ENCODE measurements at regions not wholly inside any gene's neighbourhood (a gene's known extent, or its start where the extent isn't known, plus 50 kb on each side); places are given as distances from the start of the nearest gene placed in this dataset.
"Not testable (repeated sequence)": the region's sequence is repeated elsewhere in the genome, so short reads cannot be mapped to it uniquely, and the experiment has no call there.

DNA sequence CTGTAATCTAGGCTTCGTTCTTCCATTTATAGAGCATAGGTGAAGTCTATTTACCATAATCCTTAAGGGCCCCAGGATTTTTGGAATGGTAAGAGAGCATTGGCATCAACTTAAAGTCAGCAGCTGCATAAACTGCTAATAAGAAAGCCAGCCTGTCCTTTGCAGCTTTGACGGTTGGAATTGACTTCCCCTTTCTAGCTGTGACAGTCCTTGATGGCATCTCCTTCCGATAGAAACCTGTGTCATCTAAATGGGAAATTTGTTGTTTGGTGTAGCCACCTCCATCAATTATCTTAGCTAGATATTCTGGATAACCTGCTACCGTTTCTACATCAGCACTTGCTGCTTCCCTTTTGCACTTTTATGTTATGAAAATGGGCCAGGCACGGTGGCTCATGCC lies 58.0 kb upstream of the GLYATL1B start:
- BruUV-seq (replicated peaks): no TSS peak
- POLR2A ChIA-PET (ENCODE audit: unreplicated experiment): no interaction called here
- H3K27ac ChIP-seq: no peak overlapping the region
- CTCF ChIA-PET: no interaction called here
- H3F3A ChIP-seq (ENCODE audit: insufficient read depth, low read depth): no peaks in the 10 kb centered on the region
- TF ChIP-seq, protein P1, sequence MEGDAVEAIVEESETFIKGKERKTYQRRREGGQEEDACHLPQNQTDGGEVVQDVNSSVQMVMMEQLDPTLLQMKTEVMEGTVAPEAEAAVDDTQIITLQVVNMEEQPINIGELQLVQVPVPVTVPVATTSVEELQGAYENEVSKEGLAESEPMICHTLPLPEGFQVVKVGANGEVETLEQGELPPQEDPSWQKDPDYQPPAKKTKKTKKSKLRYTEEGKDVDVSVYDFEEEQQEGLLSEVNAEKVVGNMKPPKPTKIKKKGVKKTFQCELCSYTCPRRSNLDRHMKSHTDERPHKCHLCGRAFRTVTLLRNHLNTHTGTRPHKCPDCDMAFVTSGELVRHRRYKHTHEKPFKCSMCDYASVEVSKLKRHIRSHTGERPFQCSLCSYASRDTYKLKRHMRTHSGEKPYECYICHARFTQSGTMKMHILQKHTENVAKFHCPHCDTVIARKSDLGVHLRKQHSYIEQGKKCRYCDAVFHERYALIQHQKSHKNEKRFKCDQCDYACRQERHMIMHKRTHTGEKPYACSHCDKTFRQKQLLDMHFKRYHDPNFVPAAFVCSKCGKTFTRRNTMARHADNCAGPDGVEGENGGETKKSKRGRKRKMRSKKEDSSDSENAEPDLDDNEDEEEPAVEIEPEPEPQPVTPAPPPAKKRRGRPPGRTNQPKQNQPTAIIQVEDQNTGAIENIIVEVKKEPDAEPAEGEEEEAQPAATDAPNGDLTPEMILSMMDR (conservative IDR thresholded peaks at IDR 0.05): no peak
- TF ChIP-seq EZH2 (IDR thresholded peaks at IDR 0.05; ENCODE audit: low read depth): no peak
- H3K36me3 ChIP-seq (ENCODE audit: low read depth): no peaks in the 10 kb centered on the region
- H2AFZ ChIP-seq: no peak overlapping the region
- intact Hi-C loops (cut with micrococcal nuclease; ENCODE audit: unreplicated experiment): no loop called here
- no peaks in the 10 kb centered on the region for H3K9me3 ChIP-seq (ENCODE audit: insufficient read depth, low read depth)
- H3K4me3 ChIP-seq: no peak overlapping the region
- H4K20me1 ChIP-seq (ENCODE audit: insufficient read depth): no peaks in the 10 kb centered on the region
- DNase-seq: no peak
- H3K4me1 ChIP-seq (replicated peaks; ENCODE audit: insufficient read depth): no peaks in the 10 kb centered on the region
- H3K4me2 ChIP-seq: no peak overlapping the region
- H3K79me2 ChIP-seq (ENCODE audit: low read depth): no peaks in the 10 kb centered on the region
- peaks cover 44% of the 10 kb centered on the region; the same call in 1 of the 2 replicates for H3K27me3 ChIP-seq (ENCODE audit: insufficient read depth, low read depth)
- no peaks in the 10 kb centered on the region for H3K9me2 ChIP-seq (ENCODE audit: insufficient read depth)

DNA sequence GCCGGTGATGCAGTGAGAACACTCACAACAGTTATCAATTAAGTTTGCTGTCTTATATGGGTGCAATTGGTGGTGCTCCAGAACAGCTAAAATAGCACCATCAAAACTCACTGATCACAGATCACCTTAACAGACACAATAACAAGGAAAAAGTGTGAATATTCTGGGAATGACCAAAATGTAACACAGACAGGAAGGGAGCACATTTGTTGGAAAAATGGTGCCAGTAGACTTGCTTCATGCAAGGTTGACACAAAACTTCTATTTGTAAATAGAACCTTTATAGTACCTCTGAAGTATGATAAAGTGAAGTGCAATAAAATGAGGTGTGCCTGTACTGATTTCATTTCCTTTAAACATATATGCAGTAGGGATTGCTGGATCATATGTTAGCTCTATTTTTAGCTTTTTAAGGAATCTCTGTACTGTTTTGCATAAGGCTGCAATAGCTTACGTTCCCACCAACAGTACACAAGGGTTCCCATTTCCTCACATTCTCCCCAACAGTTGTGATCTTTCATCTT lies 56.7 kb upstream of the GLYATL1B start:
- Histone ChIP-seq H3K27ac (no peak overlapping the region), H3K36me3 (ENCODE audit: low read depth) (no peaks in the 10 kb centered on the region), H3K4me1 (replicated peaks; ENCODE audit: insufficient read depth) (no peaks in the 10 kb centered on the region), H3K4me2 (no peak overlapping the region), H3F3A (ENCODE audit: insufficient read depth, low read depth) (no peaks in the 10 kb centered on the region), H3K9me2 (ENCODE audit: insufficient read depth) (no peaks in the 10 kb centered on the region), H3K79me2 (ENCODE audit: low read depth) (no peaks in the 10 kb centered on the region), H3K9me3 (ENCODE audit: insufficient read depth, low read depth) (no peaks in the 10 kb centered on the region), H2AFZ (no peak overlapping the region), H4K20me1 (ENCODE audit: insufficient read depth) (no peaks in the 10 kb centered on the region), H3K27me3 (ENCODE audit: insufficient read depth, low read depth) (peaks cover 31% of the 10 kb centered on the region; the same call in 1 of the 2 replicates), H3K4me3 (no peak overlapping the region)
- no peak for DNase-seq
- intact Hi-C loops (cut with micrococcal nuclease; ENCODE audit: unreplicated experiment): no loop called here
- no TSS peak for BruUV-seq (replicated peaks)
- POLR2A ChIA-PET (ENCODE audit: unreplicated experiment): no interaction called here
- CTCF ChIA-PET: no interaction called here
- TF ChIP-seq, protein P1 (conservative IDR thresholded peaks at IDR 0.05): no peak
- no peak for TF ChIP-seq EZH2 (IDR thresholded peaks at IDR 0.05; ENCODE audit: low read depth)

DNA sequence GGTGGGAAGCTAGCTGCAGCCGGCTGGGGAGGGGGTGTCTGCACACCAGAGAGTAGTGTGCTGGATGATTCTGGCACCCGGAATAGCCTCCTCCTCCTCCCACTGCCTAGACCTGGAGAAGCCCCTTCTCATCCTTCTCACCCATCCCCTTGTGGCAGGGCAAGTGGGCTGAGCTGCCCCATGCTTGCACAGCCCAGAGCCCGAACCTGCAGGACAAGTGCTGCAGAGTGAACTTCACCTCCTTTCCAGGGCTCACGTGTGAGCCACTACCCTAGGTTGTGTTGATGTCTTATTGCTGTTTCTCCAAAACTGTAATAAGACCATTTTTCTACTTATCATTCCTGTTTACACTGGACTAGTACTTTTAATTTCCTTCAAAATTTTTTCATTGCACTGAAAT lies 56.1 kb upstream of the GLYATL1B start:
- POLR2A ChIA-PET (ENCODE audit: unreplicated experiment): no interaction called here
- BruUV-seq (replicated peaks): no TSS peak
- intact Hi-C loops (cut with micrococcal nuclease; ENCODE audit: unreplicated experiment): no loop called here

DNA sequence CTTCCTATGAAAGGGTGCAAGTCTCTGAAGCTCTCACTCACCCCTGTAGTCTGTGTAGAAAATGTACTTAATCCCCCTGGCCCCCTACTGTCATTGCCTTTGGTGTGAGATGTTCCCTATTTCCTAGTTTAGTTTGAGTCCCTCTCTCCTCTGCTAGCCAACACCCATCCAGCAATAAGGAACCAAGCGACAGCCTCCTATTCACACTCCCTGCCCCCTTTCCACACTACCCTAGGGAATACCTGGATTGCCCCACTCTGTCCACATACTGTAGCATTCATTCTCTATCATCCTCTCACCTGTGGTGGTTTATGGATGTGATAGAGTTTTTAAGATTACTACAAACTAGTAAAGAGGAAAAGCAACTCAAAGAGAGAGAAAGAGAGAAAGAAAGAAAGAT lies 54.4 kb upstream of the GLYATL1B start:
- H3F3A ChIP-seq (ENCODE audit: insufficient read depth, low read depth); H3K36me3 ChIP-seq (ENCODE audit: low read depth); H3K27ac ChIP-seq; H2AFZ ChIP-seq; intact Hi-C loops (cut with micrococcal nuclease; ENCODE audit: unreplicated experiment); H3K4me3 ChIP-seq; H3K4me1 ChIP-seq (replicated peaks; ENCODE audit: insufficient read depth); CTCF ChIA-PET; H3K9me2 ChIP-seq (ENCODE audit: insufficient read depth); H3K4me2 ChIP-seq; H3K9me3 ChIP-seq (ENCODE audit: insufficient read depth, low read depth); BruUV-seq (replicated peaks); H3K79me2 ChIP-seq (ENCODE audit: low read depth); POLR2A ChIA-PET (ENCODE audit: unreplicated experiment); H4K20me1 ChIP-seq (ENCODE audit: insufficient read depth); DNase-seq: not testable (repeated sequence)
- H3K27me3 ChIP-seq (ENCODE audit: insufficient read depth, low read depth): peaks cover 16% of the 10 kb centered on the region; the same call in 1 of the 2 replicates

More for the DNA sequence above, 56.1 kb upstream of the GLYATL1B start:
- peaks cover 25% of the 10 kb centered on the region; the same call in 1 of the 2 replicates for H3K27me3 ChIP-seq (ENCODE audit: insufficient read depth, low read depth)
- no peak overlapping the region for H3K27ac ChIP-seq
- TF ChIP-seq, protein P1 (conservative IDR thresholded peaks at IDR 0.05): no peak
- no peak for TF ChIP-seq EZH2 (IDR thresholded peaks at IDR 0.05; ENCODE audit: low read depth)
- no peak overlapping the region for H3K4me2 ChIP-seq
- no peaks in the 10 kb centered on the region for H3K9me3 ChIP-seq (ENCODE audit: insufficient read depth, low read depth)
- no peaks in the 10 kb centered on the region for H3K79me2 ChIP-seq (ENCODE audit: low read depth)
- H3K4me1 ChIP-seq (replicated peaks; ENCODE audit: insufficient read depth): no peaks in the 10 kb centered on the region
- H3K9me2 ChIP-seq (ENCODE audit: insufficient read depth): no peaks in the 10 kb centered on the region
- no peak overlapping the region for H3K4me3 ChIP-seq
- H2AFZ ChIP-seq: no peak overlapping the region
- H3F3A ChIP-seq (ENCODE audit: insufficient read depth, low read depth): no peaks in the 10 kb centered on the region
- H4K20me1 ChIP-seq (ENCODE audit: insufficient read depth): no peaks in the 10 kb centered on the region
- CTCF ChIA-PET: no interaction called here
- no peak for DNase-seq
- H3K36me3 ChIP-seq (ENCODE audit: low read depth): no peaks in the 10 kb centered on the region

Data from PC-9 (cell line).